Bronchial epithelial cell (primary cell): ENCODE measurements at regions not wholly inside any gene's neighbourhood (a gene's known extent, or its start where the extent isn't known, plus 50 kb on each side); places are given as distances from the start of the nearest gene placed in this dataset.

Experiments used
- DNase-seq: peaks from one replicate; pipeline ENCODE4 v3.0.0-alpha.2; 2010; ENCODE audit warnings: low read depth
- FAIRE-seq: peaks from 2 replicates; lab custom pipeline; 2011; peaks lifted over from hg19 to GRCh38; lab: Jason Lieb, UNC
- H3K27me3 ChIP-seq: 2 replicates; pipeline ENCODE4 v1.5.1; 2011; ENCODE audit warnings: low read length; ENCODE audit not compliant: control insufficient read depth, insufficient read depth
- H3K36me3 ChIP-seq: 2 replicates; pipeline ENCODE4 v1.5.1; 2011; ENCODE audit warnings: low read length; ENCODE audit not compliant: control insufficient read depth, insufficient read depth
- H3K4me3 ChIP-seq: 2 replicates; pipeline ENCODE4 v1.5.1; 2011; ENCODE audit warnings: mild to moderate bottlenecking, low read depth, low read length, control low read depth
- TF ChIP-seq, protein P1 (sequence below): IDR thresholded peaks from 2 replicates; pipeline ENCODE4 v1.5.1; 2011; ENCODE audit warnings: mild to moderate bottlenecking, moderate library complexity, low read length, control low read depth, inconsistent platforms; ENCODE audit not compliant: insufficient read depth, severe bottlenecking

DNA sequence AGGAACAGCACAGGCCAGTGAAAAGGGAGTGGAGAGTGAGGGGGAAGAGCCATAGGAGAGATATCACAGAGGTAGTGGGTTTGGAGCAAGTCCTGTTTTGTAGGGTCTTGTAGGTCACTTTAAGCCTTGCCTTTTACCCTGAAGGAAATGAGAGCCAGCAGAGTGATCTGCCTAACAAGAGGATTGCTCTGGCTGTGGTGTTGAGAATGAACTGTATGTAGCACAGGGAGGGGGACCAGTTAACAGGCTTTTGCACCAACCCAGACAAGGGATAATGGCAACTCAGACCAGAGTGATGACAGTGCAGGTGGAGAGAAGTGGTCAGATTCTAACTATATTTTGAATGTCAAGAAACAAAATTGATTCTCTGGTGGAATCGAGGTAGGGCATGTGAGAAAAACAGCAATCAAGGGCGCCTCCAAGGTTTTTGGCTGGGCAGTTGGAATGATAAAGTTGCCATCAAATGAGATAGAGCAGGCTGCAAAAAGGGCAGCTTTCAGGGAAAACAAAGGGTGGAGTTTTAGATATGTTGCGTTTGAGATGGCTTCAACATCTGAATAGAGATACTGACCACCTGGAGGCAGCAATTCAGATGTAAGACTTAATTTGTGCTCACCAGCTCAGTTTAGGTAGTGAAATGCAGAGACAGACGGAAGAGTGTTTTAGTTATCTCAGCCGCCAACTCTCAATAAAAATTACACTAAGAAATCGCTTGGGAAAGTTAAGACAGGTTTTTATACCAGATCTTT lies 134.4 kb upstream of the BTBD3 start:
- no peak overlapping the region for H3K4me3 ChIP-seq
- DNase-seq = no peak
- H3K36me3 ChIP-seq = no peaks in the 10 kb centered on the region
- TF ChIP-seq, protein P1, sequence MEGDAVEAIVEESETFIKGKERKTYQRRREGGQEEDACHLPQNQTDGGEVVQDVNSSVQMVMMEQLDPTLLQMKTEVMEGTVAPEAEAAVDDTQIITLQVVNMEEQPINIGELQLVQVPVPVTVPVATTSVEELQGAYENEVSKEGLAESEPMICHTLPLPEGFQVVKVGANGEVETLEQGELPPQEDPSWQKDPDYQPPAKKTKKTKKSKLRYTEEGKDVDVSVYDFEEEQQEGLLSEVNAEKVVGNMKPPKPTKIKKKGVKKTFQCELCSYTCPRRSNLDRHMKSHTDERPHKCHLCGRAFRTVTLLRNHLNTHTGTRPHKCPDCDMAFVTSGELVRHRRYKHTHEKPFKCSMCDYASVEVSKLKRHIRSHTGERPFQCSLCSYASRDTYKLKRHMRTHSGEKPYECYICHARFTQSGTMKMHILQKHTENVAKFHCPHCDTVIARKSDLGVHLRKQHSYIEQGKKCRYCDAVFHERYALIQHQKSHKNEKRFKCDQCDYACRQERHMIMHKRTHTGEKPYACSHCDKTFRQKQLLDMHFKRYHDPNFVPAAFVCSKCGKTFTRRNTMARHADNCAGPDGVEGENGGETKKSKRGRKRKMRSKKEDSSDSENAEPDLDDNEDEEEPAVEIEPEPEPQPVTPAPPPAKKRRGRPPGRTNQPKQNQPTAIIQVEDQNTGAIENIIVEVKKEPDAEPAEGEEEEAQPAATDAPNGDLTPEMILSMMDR = no peak
- peaks cover 1% of the 10 kb centered on the region for H3K27me3 ChIP-seq
- no peak for FAIRE-seq

DNA sequence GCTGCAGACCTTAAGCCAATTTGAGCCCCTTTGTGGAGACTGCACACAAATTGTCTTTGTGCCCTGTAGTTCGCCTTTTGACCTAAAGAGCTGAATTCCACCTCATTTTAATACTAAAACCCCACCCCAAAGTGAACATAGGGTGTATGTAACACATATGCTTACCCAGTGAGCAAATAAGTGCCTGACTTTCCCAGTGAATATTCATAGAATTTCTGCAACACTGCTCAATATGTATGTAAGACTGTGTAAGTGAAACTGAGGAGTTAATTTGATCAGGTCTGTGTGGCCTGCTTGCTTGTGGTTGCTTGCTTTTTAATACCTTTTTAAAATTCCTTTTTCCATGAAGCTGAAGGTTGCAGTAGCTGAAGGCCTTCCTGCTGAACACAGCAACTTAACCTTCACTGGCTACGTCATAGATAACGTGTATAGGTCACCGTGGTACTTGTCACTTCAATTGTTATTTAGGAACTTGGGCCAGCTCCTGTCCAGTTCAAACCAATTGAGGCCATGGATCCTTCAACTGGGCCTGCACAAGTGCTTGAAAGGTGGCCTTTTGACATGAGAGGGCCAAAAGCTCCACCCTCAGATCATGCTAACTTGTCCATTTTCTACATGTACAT lies 131.7 kb upstream of the BTBD3 start:
- Histone ChIP-seq H3K27me3 (peaks cover 1% of the 10 kb centered on the region), H3K4me3 (no peak overlapping the region), H3K36me3 (no peaks in the 10 kb centered on the region)
- DNase-seq (no peak), FAIRE-seq (no peak)
- TF ChIP-seq, protein P1 = no peak

- TF ChIP-seq, protein P1 = no peak
- FAIRE-seq (no peak), DNase-seq (no peak)
- no peak overlapping the region for H3K4me3 ChIP-seq
- H3K36me3 ChIP-seq = no peaks in the 10 kb centered on the region
- no peaks in the 10 kb centered on the region for H3K27me3 ChIP-seq
Observed at GRCh38 chr20:11790046-11790445, 127.6 kb upstream of the BTBD3 start.

GRCh38 chr20:11791316-11791715 lies 126.4 kb upstream of the BTBD3 start:
- DNase-seq (no peak), FAIRE-seq (no peak)
- Histone ChIP-seq H3K36me3 (no peaks in the 10 kb centered on the region), H3K27me3 (no peaks in the 10 kb centered on the region), H3K4me3 (no peak overlapping the region)
- TF ChIP-seq, protein P1 = no peak

- peak; percentile 9 for DNase-seq
- TF ChIP-seq, protein P1 = no peak
- H3K36me3 ChIP-seq = no peaks in the 10 kb centered on the region
- FAIRE-seq = no peak
- H3K4me3 ChIP-seq = no peak overlapping the region
- no peaks in the 10 kb centered on the region for H3K27me3 ChIP-seq
Observed at GRCh38 chr20:11791835-11792567, 125.7 kb upstream of the BTBD3 start.
